ENCODE measurements at regions not wholly inside any gene's neighbourhood (a gene's known extent, or its start where the extent isn't known, plus 50 kb on each side); places are given as distances from the start of the nearest gene placed in this dataset.

DNA sequence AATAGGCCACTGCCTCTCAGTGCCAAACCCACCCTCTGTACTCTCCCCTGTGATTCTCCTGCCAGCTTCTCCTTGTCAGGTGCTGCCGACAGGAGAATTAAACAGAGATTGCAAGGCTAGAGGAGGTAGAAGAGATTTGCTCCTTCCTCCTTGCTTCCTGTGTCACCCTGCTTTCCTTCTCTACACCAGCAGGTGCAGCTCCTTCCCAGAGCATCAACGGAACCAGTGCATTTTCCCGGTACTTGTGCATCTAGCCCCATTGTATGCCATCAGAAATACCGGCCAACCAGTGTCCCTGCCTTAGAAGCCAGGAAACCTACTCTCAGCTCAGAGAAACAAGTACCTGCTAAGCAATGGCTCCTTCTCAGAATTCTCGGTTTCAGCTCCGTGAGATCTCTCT lies 253.2 kb downstream of the SUCLA2 start:
- Histone ChIP-seq H3K27ac (ENCODE audit: low read depth in 1 of 2, low read length in 2 of 2) (no peak overlapping the region), H3K27me3 (ENCODE audit: control insufficient read depth in 4 of 4, insufficient read depth in 4 of 4, low read length in 3 of 4) (no peaks in the 10 kb centered on the region), H3K4me1 (ENCODE audit: control insufficient read depth in 4 of 4, insufficient read depth in 4 of 4, low read length in 3 of 4) (no peaks in the 10 kb centered on the region), H3K4me3 (ENCODE audit: low read depth in 1 of 3, low read length in 3 of 3) (no peak overlapping the region), H3K36me3 (ENCODE audit: control insufficient read depth in 4 of 4, insufficient read depth in 3 of 4, low read depth in 1 of 4, low read length in 3 of 4) (no peaks in the 10 kb centered on the region), H3K9me3 (ENCODE audit: control insufficient read depth in 4 of 4, low read length in 3 of 4) (no peaks in the 10 kb centered on the region), H3K9ac (ENCODE audit: low read depth in 1 of 2, low read length in 2 of 2) (no peak overlapping the region)
- TF ChIP-seq SP1 (IDR thresholded peaks at IDR 0.05): no peak
- TF ChIP-seq YY1 (IDR thresholded peaks at IDR 0.05): no peak
- TF ChIP-seq TAF1 (conservative IDR thresholded peaks at IDR 0.05): no peak
- TF ChIP-seq, protein P1, sequence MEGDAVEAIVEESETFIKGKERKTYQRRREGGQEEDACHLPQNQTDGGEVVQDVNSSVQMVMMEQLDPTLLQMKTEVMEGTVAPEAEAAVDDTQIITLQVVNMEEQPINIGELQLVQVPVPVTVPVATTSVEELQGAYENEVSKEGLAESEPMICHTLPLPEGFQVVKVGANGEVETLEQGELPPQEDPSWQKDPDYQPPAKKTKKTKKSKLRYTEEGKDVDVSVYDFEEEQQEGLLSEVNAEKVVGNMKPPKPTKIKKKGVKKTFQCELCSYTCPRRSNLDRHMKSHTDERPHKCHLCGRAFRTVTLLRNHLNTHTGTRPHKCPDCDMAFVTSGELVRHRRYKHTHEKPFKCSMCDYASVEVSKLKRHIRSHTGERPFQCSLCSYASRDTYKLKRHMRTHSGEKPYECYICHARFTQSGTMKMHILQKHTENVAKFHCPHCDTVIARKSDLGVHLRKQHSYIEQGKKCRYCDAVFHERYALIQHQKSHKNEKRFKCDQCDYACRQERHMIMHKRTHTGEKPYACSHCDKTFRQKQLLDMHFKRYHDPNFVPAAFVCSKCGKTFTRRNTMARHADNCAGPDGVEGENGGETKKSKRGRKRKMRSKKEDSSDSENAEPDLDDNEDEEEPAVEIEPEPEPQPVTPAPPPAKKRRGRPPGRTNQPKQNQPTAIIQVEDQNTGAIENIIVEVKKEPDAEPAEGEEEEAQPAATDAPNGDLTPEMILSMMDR (IDR thresholded peaks at IDR 0.05; ENCODE audit: low read depth, low read length, missing input control): no peak
- WGBS: 84% methylated on average over 6 of the region's 6 CpGs
- DNase-seq (ENCODE audit: low spot score): no peak

DNA sequence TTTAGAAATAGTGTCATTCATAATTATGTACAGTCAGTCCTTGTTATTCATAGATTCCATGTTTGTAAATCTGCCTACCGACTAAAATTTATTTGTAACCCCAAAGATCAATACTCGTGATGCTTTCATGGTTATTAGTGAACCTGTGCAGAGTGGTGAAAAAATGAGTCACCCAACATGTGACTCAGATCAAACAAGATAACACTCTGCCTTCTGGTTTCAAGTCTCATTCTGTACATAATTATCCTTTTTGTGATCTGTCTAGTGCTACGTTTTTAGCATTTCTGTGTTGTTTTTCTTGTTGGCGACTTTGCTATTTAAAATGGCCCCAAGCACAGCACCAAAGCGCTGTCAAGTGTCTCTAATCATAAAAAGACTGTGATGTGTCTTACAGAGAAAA lies 274.7 kb downstream of the SUCLA2 start:
- Histone ChIP-seq H3K9me3 (ENCODE audit: control insufficient read depth in 4 of 4, low read length in 3 of 4) (peaks cover 0 to 1% (median 0%) of the 10 kb centered on the region in 4 donors), H3K9ac (ENCODE audit: low read depth in 1 of 2, low read length in 2 of 2) (no peak overlapping the region), H3K36me3 (ENCODE audit: control insufficient read depth in 4 of 4, insufficient read depth in 3 of 4, low read depth in 1 of 4, low read length in 3 of 4) (no peaks in the 10 kb centered on the region), H3K27ac (ENCODE audit: low read depth in 1 of 2, low read length in 2 of 2) (no peak overlapping the region), H3K27me3 (ENCODE audit: control insufficient read depth in 4 of 4, insufficient read depth in 4 of 4, low read length in 3 of 4) (no peaks in the 10 kb centered on the region), H3K4me1 (ENCODE audit: control insufficient read depth in 4 of 4, insufficient read depth in 4 of 4, low read length in 3 of 4) (no peaks in the 10 kb centered on the region), H3K4me3 (ENCODE audit: low read depth in 1 of 3, low read length in 3 of 3) (no peak overlapping the region)
- WGBS: 80% methylated on average over 5 of the region's 5 CpGs
- DNase-seq (ENCODE audit: low spot score): no peak
- no peak for TF ChIP-seq FOXA2 (IDR thresholded peaks at IDR 0.05)
- TF ChIP-seq, protein P2, sequence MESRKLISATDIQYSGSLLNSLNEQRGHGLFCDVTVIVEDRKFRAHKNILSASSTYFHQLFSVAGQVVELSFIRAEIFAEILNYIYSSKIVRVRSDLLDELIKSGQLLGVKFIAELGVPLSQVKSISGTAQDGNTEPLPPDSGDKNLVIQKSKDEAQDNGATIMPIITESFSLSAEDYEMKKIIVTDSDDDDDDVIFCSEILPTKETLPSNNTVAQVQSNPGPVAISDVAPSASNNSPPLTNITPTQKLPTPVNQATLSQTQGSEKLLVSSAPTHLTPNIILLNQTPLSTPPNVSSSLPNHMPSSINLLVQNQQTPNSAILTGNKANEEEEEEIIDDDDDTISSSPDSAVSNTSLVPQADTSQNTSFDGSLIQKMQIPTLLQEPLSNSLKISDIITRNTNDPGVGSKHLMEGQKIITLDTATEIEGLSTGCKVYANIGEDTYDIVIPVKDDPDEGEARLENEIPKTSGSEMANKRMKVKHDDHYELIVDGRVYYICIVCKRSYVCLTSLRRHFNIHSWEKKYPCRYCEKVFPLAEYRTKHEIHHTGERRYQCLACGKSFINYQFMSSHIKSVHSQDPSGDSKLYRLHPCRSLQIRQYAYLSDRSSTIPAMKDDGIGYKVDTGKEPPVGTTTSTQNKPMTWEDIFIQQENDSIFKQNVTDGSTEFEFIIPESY (IDR thresholded peaks at IDR 0.05): no peak
- TF ChIP-seq RAD21 (IDR thresholded peaks at IDR 0.05): no peak
- no peak for TF ChIP-seq NR2F2 (IDR thresholded peaks at IDR 0.05)
- TF ChIP-seq TAF1 (conservative IDR thresholded peaks at IDR 0.05): no peak
- TF ChIP-seq YY1 (IDR thresholded peaks at IDR 0.05): no peak
- no peak for TF ChIP-seq HNF4G (IDR thresholded peaks at IDR 0.05)
- no peak for TF ChIP-seq GABPA (IDR thresholded peaks at IDR 0.05 in 1 of 2, conservative IDR thresholded peaks at IDR 0.05 in 1 of 2)
- no peak for TF ChIP-seq SP1 (IDR thresholded peaks at IDR 0.05)
- TF ChIP-seq EGR1 (IDR thresholded peaks at IDR 0.05; ENCODE audit: low read depth in 2 of 2): no peak
- TF ChIP-seq, protein P3, sequence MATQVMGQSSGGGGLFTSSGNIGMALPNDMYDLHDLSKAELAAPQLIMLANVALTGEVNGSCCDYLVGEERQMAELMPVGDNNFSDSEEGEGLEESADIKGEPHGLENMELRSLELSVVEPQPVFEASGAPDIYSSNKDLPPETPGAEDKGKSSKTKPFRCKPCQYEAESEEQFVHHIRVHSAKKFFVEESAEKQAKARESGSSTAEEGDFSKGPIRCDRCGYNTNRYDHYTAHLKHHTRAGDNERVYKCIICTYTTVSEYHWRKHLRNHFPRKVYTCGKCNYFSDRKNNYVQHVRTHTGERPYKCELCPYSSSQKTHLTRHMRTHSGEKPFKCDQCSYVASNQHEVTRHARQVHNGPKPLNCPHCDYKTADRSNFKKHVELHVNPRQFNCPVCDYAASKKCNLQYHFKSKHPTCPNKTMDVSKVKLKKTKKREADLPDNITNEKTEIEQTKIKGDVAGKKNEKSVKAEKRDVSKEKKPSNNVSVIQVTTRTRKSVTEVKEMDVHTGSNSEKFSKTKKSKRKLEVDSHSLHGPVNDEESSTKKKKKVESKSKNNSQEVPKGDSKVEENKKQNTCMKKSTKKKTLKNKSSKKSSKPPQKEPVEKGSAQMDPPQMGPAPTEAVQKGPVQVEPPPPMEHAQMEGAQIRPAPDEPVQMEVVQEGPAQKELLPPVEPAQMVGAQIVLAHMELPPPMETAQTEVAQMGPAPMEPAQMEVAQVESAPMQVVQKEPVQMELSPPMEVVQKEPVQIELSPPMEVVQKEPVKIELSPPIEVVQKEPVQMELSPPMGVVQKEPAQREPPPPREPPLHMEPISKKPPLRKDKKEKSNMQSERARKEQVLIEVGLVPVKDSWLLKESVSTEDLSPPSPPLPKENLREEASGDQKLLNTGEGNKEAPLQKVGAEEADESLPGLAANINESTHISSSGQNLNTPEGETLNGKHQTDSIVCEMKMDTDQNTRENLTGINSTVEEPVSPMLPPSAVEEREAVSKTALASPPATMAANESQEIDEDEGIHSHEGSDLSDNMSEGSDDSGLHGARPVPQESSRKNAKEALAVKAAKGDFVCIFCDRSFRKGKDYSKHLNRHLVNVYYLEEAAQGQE (IDR thresholded peaks at IDR 0.05): no peak
- no peak for TF ChIP-seq FOXA1 (IDR thresholded peaks at IDR 0.05)
- TF ChIP-seq, protein P1 (IDR thresholded peaks at IDR 0.05; ENCODE audit: low read depth, low read length, missing input control): no peak
- TF ChIP-seq JUND (IDR thresholded peaks at IDR 0.05): no peak
- TF ChIP-seq, protein P4, sequence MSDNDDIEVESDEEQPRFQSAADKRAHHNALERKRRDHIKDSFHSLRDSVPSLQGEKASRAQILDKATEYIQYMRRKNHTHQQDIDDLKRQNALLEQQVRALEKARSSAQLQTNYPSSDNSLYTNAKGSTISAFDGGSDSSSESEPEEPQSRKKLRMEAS (IDR thresholded peaks at IDR 0.05): no peak
- TF ChIP-seq HNF4A (conservative IDR thresholded peaks at IDR 0.05): no peak
